Astrocyte (in vitro differentiated cells and primary cell): ENCODE measurements at regions not wholly inside any gene's neighbourhood (a gene's known extent, or its start where the extent isn't known, plus 50 kb on each side); places are given as distances from the start of the nearest gene placed in this dataset.

Source experiments
- DNase-seq: peaks from one replicate; pipeline ENCODE4 v3.0.0-alpha.2; 2010; ENCODE audit warnings: low read depth
- FAIRE-seq: peaks from 2 replicates; lab custom pipeline; 2011; peaks lifted over from hg19 to GRCh38; lab: Jason Lieb, UNC
- H2AFZ ChIP-seq: 2 replicates; pipeline ENCODE4 v1.6.0; 2012; ENCODE audit warnings: low read depth, low read length, inconsistent platforms
- H3K27ac ChIP-seq: 2 replicates; pipeline ENCODE4 v1.5.1; 2011; ENCODE audit warnings: low read depth, low read length, inconsistent platforms
- H3K27me3 ChIP-seq: 2 replicates; pipeline ENCODE4 v1.6.0; 2011; ENCODE audit warnings: low read length, inconsistent platforms; ENCODE audit not compliant: insufficient read depth
- H3K36me3 ChIP-seq: 2 replicates; pipeline ENCODE4 v1.5.1; 2011; ENCODE audit warnings: low read length, inconsistent platforms; ENCODE audit not compliant: insufficient read depth
- H3K4me1 ChIP-seq: 2 replicates; pipeline ENCODE4 v1.5.1; 2011; ENCODE audit warnings: low read length, inconsistent platforms; ENCODE audit not compliant: insufficient read depth
- H3K4me2 ChIP-seq: 2 replicates; pipeline ENCODE4 v1.6.0; 2012; ENCODE audit warnings: low read length, inconsistent platforms
- H3K4me3 ChIP-seq: 2 replicates; pipeline ENCODE4 v1.5.1; 2011; ENCODE audit warnings: low read depth, mild to moderate bottlenecking, low read length, inconsistent platforms; ENCODE audit not compliant: insufficient read depth
- H3K79me2 ChIP-seq: 2 replicates; pipeline ENCODE4 v1.6.0; 2012; ENCODE audit warnings: mild to moderate bottlenecking, low read length, inconsistent platforms; ENCODE audit not compliant: insufficient read depth
- H3K9ac ChIP-seq: 2 replicates; pipeline ENCODE4 v1.6.0; 2012; ENCODE audit warnings: mild to moderate bottlenecking, low read length, inconsistent platforms
- H3K9me3 ChIP-seq: 2 replicates; pipeline ENCODE4 v1.5.1; 2012; ENCODE audit warnings: low read depth, mild to moderate bottlenecking, low read length, inconsistent platforms; ENCODE audit not compliant: insufficient read depth
- H4K20me1 ChIP-seq: 2 replicates; pipeline ENCODE4 v1.6.0; 2012; ENCODE audit warnings: low read length, inconsistent platforms; ENCODE audit not compliant: insufficient read depth
- H3K27ac Mint-ChIP-seq: one replicate; pipeline ENCODE4 v1.8.0; 2021; ENCODE audit warnings: mild to moderate bottlenecking, mixed read lengths; ENCODE audit not compliant: unreplicated experiment
- H3K27me3 Mint-ChIP-seq: one replicate; pipeline ENCODE4 v1.8.0; 2021; ENCODE audit warnings: low read depth, mixed read lengths; ENCODE audit not compliant: unreplicated experiment
- H3K36me3 Mint-ChIP-seq: one replicate; pipeline ENCODE4 v1.8.0; 2021; ENCODE audit warnings: low read depth, mixed read lengths; ENCODE audit not compliant: unreplicated experiment
- H3K4me1 Mint-ChIP-seq: one replicate; pipeline ENCODE4 v1.8.0; 2021; ENCODE audit warnings: low read depth, mixed read lengths; ENCODE audit not compliant: unreplicated experiment
- H3K4me3 Mint-ChIP-seq: one replicate; pipeline ENCODE4 v1.8.0; 2021; ENCODE audit warnings: mild to moderate bottlenecking, moderate library complexity, mixed read lengths; ENCODE audit not compliant: unreplicated experiment
- H3K9me3 Mint-ChIP-seq: one replicate; pipeline ENCODE4 v1.8.0; 2021; ENCODE audit warnings: mild to moderate bottlenecking, mixed read lengths; ENCODE audit not compliant: unreplicated experiment
- EZH2 ChIP-seq: IDR thresholded peaks from 2 replicates; pipeline ENCODE4 v1.6.1; 2012; ENCODE audit warnings: mild to moderate bottlenecking, low read length, inconsistent platforms; ENCODE audit not compliant: insufficient read depth
- TF ChIP-seq, protein P1 (sequence below): IDR thresholded peaks from 2 replicates; pipeline ENCODE4 v1.5.1; 2011; ENCODE audit warnings: low read depth, mild to moderate bottlenecking, inconsistent platforms, low read length, moderate library complexity; ENCODE audit not compliant: insufficient read depth

- H2AFZ ChIP-seq: no peak overlapping the region
- H3K4me3 ChIP-seq: no peak overlapping the region
- no peak overlapping the region for H3K27ac Mint-ChIP-seq
- H3K4me1 Mint-ChIP-seq: peaks cover 6% of the 10 kb centered on the region
- no peaks in the 10 kb centered on the region for H3K9me3 Mint-ChIP-seq
- FAIRE-seq (no peak), DNase-seq (no peak)
- H3K4me2 ChIP-seq: no peak overlapping the region
- no peaks in the 10 kb centered on the region for H3K79me2 ChIP-seq
- TF ChIP-seq, protein P1, sequence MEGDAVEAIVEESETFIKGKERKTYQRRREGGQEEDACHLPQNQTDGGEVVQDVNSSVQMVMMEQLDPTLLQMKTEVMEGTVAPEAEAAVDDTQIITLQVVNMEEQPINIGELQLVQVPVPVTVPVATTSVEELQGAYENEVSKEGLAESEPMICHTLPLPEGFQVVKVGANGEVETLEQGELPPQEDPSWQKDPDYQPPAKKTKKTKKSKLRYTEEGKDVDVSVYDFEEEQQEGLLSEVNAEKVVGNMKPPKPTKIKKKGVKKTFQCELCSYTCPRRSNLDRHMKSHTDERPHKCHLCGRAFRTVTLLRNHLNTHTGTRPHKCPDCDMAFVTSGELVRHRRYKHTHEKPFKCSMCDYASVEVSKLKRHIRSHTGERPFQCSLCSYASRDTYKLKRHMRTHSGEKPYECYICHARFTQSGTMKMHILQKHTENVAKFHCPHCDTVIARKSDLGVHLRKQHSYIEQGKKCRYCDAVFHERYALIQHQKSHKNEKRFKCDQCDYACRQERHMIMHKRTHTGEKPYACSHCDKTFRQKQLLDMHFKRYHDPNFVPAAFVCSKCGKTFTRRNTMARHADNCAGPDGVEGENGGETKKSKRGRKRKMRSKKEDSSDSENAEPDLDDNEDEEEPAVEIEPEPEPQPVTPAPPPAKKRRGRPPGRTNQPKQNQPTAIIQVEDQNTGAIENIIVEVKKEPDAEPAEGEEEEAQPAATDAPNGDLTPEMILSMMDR: no peak
- TF ChIP-seq EZH2: no peak
- no peaks in the 10 kb centered on the region for H3K27me3 ChIP-seq
- no peak overlapping the region for H3K4me3 Mint-ChIP-seq
- no peak overlapping the region for H3K27ac ChIP-seq
- H3K36me3 Mint-ChIP-seq: peaks cover 2% of the 10 kb centered on the region
- no peaks in the 10 kb centered on the region for H3K4me1 ChIP-seq
- H3K27me3 Mint-ChIP-seq: peaks cover 37% of the 10 kb centered on the region
- no peaks in the 10 kb centered on the region for H4K20me1 ChIP-seq
- no peaks in the 10 kb centered on the region for H3K9me3 ChIP-seq
- H3K9ac ChIP-seq: no peak overlapping the region
- H3K36me3 ChIP-seq: no peaks in the 10 kb centered on the region
These were observed 139.5 kb upstream of the CST7 start for GRCh38 chr20:24809606-24810005.

DNA sequence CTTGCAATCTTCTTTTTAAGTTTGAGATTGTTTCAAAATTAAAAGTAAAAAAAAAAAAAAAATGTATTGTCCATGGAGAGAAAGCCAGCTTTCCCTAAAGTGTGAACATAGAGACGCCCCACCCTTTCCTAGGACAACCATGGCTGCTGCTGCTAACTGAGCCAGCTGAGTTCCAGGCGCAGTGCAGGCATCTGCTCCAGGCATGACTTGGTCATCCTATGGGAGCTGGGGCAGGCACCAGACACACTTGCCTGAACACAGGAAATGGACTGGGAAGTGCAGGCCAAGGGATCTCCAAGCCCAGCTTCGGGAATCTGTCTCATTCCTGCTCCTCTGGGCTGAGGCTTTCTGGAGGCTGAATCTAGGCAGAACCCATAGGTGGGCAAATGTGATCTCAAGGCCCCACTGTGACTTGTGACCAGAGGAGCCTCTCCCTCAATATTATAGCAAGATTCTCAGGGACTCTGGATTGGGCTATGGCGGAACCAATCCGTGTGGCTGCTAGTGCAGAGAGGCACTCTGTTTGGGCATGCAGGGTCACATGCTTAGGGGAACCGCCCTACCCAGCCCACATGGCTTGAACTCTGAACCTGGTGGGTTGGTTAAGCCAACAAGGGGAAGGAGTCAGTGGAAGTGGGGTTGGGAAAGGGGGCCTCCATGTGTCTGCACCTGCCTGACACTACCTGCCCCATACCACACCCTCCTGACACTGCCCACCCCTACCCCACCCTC is 138.2 kb upstream of the CST7 start:
- Histone ChIP-seq H3K27ac (no peak overlapping the region), H3K79me2 (no peaks in the 10 kb centered on the region)

More for the DNA sequence above, 138.2 kb upstream of the CST7 start:
- Mint-ChIP-seq H3K27me3 (peaks cover 37% of the 10 kb centered on the region), H3K9me3 (no peaks in the 10 kb centered on the region), H3K36me3 (peaks cover 2% of the 10 kb centered on the region), H3K4me1 (peaks cover 2% of the 10 kb centered on the region), H3K27ac (no peak overlapping the region), H3K4me3 (no peak overlapping the region)
- Histone ChIP-seq H3K4me1 (no peaks in the 10 kb centered on the region), H4K20me1 (no peaks in the 10 kb centered on the region), H3K4me3 (no peak overlapping the region), H3K9me3 (no peaks in the 10 kb centered on the region), H2AFZ (no peak overlapping the region), H3K4me2 (no peak overlapping the region), H3K9ac (no peak overlapping the region), H3K36me3 (no peaks in the 10 kb centered on the region), H3K27me3 (no peaks in the 10 kb centered on the region)
- no peak for TF ChIP-seq EZH2
- TF ChIP-seq, protein P1: no peak
- DNase-seq (no peak), FAIRE-seq (no peak)
